ENCODE measurements at regions not wholly inside any gene's neighbourhood (a gene's known extent, or its start where the extent isn't known, plus 50 kb on each side); places are given as distances from the start of the nearest gene placed in this dataset.
"Not testable (repeated sequence)": the region's sequence is repeated elsewhere in the genome, so short reads cannot be mapped to it uniquely, and the experiment has no call there.

DNA sequence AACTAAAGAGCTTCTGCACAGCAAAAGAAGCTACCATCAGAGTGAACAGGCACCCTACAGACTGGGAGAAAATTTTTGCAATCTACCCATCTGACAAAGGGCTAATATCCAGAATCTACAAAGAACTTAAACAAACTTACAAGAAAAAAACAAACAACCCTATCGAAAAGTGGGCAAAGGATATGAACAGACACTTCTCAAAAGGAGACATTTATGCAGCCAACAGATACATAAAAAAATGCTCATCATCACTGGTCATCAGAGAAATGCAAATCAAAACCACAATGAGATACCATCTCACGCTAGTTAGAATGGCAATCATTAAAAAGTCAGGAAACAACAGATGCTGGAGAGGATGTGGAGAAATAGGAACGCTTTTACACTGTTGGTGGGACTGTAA lies 72.1 kb downstream of the ELAPOR2 start:
- H3K9me3 ChIP-seq (ENCODE audit: control insufficient read depth, insufficient read depth, low read depth, low read length); ATAC-seq; intact Hi-C loops (cut with micrococcal nuclease; ENCODE audit: unreplicated experiment); CTCF ChIA-PET; H3K27me3 ChIP-seq (ENCODE audit: control insufficient read depth, insufficient read depth, low read length); H3K4me3 ChIP-seq (ENCODE audit: low read depth in 2 of 2, low read length in 2 of 2); BruUV-seq (replicated peaks); DNase-seq (ENCODE audit: low read depth, low spot score); H3K36me3 ChIP-seq (ENCODE audit: control insufficient read depth, insufficient read depth, low read length); POLR2A ChIA-PET; H3K27ac ChIP-seq (ENCODE audit: low read length); H3K4me1 ChIP-seq (ENCODE audit: control insufficient read depth, insufficient read depth, low read length); in situ Hi-C loops (cut with HindIII; ENCODE audit: low pct_unique_long_range_greater_than_20kb, low sequenced_read_pairs): not testable (repeated sequence)

DNA sequence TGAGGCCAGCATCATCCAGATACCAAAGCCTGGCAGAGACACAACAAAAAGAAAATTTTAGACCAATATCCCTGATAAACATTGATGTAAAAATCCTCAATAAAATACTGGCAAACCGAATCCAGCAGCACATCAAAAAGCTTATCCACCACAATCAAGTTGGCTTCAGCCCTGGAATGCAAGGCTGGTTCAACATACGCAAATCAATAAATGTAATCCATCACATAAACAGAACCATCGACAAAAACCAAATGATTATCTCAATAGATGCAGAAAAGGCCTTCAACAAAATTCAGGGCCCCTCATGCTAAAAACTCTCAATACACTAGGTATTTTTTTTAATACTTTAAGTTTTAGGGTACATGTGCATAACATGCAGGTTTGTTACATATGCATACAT lies 74.1 kb downstream of the ELAPOR2 start:
- POLR2A ChIA-PET; CTCF ChIA-PET; H3K27ac ChIP-seq (ENCODE audit: low read length); ATAC-seq; in situ Hi-C loops (cut with HindIII; ENCODE audit: low pct_unique_long_range_greater_than_20kb, low sequenced_read_pairs); H3K27me3 ChIP-seq (ENCODE audit: control insufficient read depth, insufficient read depth, low read length); DNase-seq (ENCODE audit: low read depth, low spot score); H3K4me3 ChIP-seq (ENCODE audit: low read depth in 2 of 2, low read length in 2 of 2); intact Hi-C loops (cut with micrococcal nuclease; ENCODE audit: unreplicated experiment); H3K4me1 ChIP-seq (ENCODE audit: control insufficient read depth, insufficient read depth, low read length); BruUV-seq (replicated peaks); H3K9me3 ChIP-seq (ENCODE audit: control insufficient read depth, insufficient read depth, low read depth, low read length); H3K36me3 ChIP-seq (ENCODE audit: control insufficient read depth, insufficient read depth, low read length): not testable (repeated sequence)

DNA sequence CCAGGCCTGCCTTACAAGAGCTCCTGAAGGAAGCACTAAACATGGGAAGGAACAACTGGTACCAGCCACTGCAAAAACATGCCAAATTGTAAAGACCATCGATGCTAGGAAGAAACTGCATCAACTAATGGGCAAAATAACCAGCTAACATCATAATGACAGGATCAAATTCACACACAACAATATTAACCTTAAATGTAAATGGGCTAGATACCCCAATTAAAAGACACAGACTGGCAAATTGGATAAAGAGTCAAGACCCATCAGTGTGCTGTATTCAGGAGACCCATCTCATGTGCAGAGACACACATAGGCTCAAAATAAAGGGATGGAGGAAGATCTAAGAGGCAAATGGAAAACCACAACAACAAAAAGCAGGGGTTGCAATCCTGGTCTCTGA lies 75.8 kb downstream of the ELAPOR2 start:
- H3K27ac ChIP-seq (ENCODE audit: low read length); in situ Hi-C loops (cut with HindIII; ENCODE audit: low pct_unique_long_range_greater_than_20kb, low sequenced_read_pairs); H3K4me1 ChIP-seq (ENCODE audit: control insufficient read depth, insufficient read depth, low read length); intact Hi-C loops (cut with micrococcal nuclease; ENCODE audit: unreplicated experiment); H3K36me3 ChIP-seq (ENCODE audit: control insufficient read depth, insufficient read depth, low read length); POLR2A ChIA-PET; H3K4me3 ChIP-seq (ENCODE audit: low read depth in 2 of 2, low read length in 2 of 2); CTCF ChIA-PET; H3K9me3 ChIP-seq (ENCODE audit: control insufficient read depth, insufficient read depth, low read depth, low read length); DNase-seq (ENCODE audit: low read depth, low spot score); H3K27me3 ChIP-seq (ENCODE audit: control insufficient read depth, insufficient read depth, low read length); BruUV-seq (replicated peaks); ATAC-seq: not testable (repeated sequence)

DNA sequence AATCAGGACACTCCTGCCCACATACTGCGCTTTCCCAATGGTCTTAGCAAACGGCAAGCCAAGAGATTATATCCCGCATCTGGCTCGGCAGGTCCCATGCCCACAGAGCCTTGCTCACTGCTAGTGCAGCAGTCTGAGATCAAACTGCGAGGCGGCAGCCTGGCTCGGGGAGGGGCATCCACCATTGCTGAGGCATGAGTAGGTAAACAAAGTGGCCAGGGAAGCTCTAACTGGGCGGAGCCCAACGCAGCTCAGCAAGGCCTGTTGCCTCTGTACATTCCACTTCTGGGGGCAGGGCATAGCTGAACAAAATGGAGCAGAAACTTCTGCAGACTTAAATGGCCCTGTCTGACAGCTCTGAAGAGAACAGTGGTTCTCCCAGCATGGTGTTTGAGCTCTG lies 77.5 kb downstream of the ELAPOR2 start:
- H3K4me3 ChIP-seq (ENCODE audit: low read depth in 2 of 2, low read length in 2 of 2); DNase-seq (ENCODE audit: low read depth, low spot score); CTCF ChIA-PET; H3K4me1 ChIP-seq (ENCODE audit: control insufficient read depth, insufficient read depth, low read length); ATAC-seq; H3K27me3 ChIP-seq (ENCODE audit: control insufficient read depth, insufficient read depth, low read length); H3K9me3 ChIP-seq (ENCODE audit: control insufficient read depth, insufficient read depth, low read depth, low read length); intact Hi-C loops (cut with micrococcal nuclease; ENCODE audit: unreplicated experiment); in situ Hi-C loops (cut with HindIII; ENCODE audit: low pct_unique_long_range_greater_than_20kb, low sequenced_read_pairs); H3K27ac ChIP-seq (ENCODE audit: low read length); BruUV-seq (replicated peaks); H3K36me3 ChIP-seq (ENCODE audit: control insufficient read depth, insufficient read depth, low read length); POLR2A ChIA-PET: not testable (repeated sequence)

DNA sequence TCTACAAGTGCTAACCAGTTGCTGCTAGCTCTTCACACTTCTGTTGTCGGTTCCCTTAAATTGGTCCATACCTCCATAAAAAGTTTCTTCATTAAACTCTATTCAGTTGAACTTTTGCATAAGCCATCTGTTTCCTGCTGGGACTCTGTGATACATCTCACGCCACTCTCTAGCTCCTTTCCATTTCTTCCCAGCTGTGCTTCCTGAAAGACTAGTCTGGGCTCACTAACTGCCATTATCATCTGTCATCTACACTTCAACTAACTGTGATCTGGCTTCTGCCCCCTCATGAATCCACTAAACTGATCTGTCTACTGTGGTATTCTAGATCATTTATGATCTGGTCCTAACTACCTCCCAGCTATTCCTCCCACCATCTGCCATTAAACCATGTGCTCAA lies 78.3 kb downstream of the ELAPOR2 start:
- BruUV-seq (replicated peaks): no TSS peak
- ChIA-PET POLR2A (no interaction called here), CTCF (no interaction called here)
- TF ChIP-seq TCF7L2 (IDR thresholded peaks at IDR 0.05; ENCODE audit: low read depth, low read length): no peak
- TF ChIP-seq, protein P1, sequence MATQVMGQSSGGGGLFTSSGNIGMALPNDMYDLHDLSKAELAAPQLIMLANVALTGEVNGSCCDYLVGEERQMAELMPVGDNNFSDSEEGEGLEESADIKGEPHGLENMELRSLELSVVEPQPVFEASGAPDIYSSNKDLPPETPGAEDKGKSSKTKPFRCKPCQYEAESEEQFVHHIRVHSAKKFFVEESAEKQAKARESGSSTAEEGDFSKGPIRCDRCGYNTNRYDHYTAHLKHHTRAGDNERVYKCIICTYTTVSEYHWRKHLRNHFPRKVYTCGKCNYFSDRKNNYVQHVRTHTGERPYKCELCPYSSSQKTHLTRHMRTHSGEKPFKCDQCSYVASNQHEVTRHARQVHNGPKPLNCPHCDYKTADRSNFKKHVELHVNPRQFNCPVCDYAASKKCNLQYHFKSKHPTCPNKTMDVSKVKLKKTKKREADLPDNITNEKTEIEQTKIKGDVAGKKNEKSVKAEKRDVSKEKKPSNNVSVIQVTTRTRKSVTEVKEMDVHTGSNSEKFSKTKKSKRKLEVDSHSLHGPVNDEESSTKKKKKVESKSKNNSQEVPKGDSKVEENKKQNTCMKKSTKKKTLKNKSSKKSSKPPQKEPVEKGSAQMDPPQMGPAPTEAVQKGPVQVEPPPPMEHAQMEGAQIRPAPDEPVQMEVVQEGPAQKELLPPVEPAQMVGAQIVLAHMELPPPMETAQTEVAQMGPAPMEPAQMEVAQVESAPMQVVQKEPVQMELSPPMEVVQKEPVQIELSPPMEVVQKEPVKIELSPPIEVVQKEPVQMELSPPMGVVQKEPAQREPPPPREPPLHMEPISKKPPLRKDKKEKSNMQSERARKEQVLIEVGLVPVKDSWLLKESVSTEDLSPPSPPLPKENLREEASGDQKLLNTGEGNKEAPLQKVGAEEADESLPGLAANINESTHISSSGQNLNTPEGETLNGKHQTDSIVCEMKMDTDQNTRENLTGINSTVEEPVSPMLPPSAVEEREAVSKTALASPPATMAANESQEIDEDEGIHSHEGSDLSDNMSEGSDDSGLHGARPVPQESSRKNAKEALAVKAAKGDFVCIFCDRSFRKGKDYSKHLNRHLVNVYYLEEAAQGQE (IDR thresholded peaks at IDR 0.05; ENCODE audit: insufficient read depth in 1 of 2, low read depth in 2 of 2, low read length in 1 of 2): no peak
- TF ChIP-seq, protein P2, sequence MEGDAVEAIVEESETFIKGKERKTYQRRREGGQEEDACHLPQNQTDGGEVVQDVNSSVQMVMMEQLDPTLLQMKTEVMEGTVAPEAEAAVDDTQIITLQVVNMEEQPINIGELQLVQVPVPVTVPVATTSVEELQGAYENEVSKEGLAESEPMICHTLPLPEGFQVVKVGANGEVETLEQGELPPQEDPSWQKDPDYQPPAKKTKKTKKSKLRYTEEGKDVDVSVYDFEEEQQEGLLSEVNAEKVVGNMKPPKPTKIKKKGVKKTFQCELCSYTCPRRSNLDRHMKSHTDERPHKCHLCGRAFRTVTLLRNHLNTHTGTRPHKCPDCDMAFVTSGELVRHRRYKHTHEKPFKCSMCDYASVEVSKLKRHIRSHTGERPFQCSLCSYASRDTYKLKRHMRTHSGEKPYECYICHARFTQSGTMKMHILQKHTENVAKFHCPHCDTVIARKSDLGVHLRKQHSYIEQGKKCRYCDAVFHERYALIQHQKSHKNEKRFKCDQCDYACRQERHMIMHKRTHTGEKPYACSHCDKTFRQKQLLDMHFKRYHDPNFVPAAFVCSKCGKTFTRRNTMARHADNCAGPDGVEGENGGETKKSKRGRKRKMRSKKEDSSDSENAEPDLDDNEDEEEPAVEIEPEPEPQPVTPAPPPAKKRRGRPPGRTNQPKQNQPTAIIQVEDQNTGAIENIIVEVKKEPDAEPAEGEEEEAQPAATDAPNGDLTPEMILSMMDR (IDR thresholded peaks at IDR 0.05): no peak
- no peak for TF ChIP-seq POLR2AphosphoS5 (IDR thresholded peaks at IDR 0.05; ENCODE audit: low read depth, low read length)
- no peak for TF ChIP-seq SIN3A (IDR thresholded peaks at IDR 0.05; ENCODE audit: borderline replicate concordance, insufficient read depth, low read depth, low read length)
- ATAC-seq: no peak
- no peak overlapping the region for H3K27ac ChIP-seq (ENCODE audit: low read length)
- no peaks in the 10 kb centered on the region for H3K9me3 ChIP-seq (ENCODE audit: control insufficient read depth, insufficient read depth, low read depth, low read length)
- H3K4me3 ChIP-seq (ENCODE audit: low read depth in 2 of 2, low read length in 2 of 2): no peak overlapping the region
- intact Hi-C loops (cut with micrococcal nuclease; ENCODE audit: unreplicated experiment): no loop called here
- no peaks in the 10 kb centered on the region for H3K36me3 ChIP-seq (ENCODE audit: control insufficient read depth, insufficient read depth, low read length)
- in situ Hi-C loops (cut with HindIII; ENCODE audit: low pct_unique_long_range_greater_than_20kb, low sequenced_read_pairs): no loop called here
- H3K27me3 ChIP-seq (ENCODE audit: control insufficient read depth, insufficient read depth, low read length): no peaks in the 10 kb centered on the region; the same call in 1 of the 2 replicates
- no peak for DNase-seq (ENCODE audit: low read depth, low spot score)
- H3K4me1 ChIP-seq (ENCODE audit: control insufficient read depth, insufficient read depth, low read length): no peaks in the 10 kb centered on the region

Measured in Panc1 (cell line).